Upper lobe of left lung (tissue), 4 donors: ENCODE measurements at regions not wholly inside any gene's neighbourhood (a gene's known extent, or its start where the extent isn't known, plus 50 kb on each side); places are given as distances from the start of the nearest gene placed in this dataset.
"Not testable (repeated sequence)": the region's sequence is repeated elsewhere in the genome, so short reads cannot be mapped to it uniquely, and the experiment has no call there.

Experiments used
- EP300 ChIP-seq, 4 donors: sonication (generic); formaldehyde crosslinking; IDR thresholded peaks; one replicate each; pipeline ENCODE4 v1.5.1; 2017; ENCODE audit warnings: antibody characterized with exemption in 4 of 4, control low read depth in 2 of 4
- POLR2A ChIP-seq, 4 donors: fragments of 450-650 bp; IDR thresholded peaks; one replicate each; pipeline ENCODE4 v1.5.1; 2016 to 2017; ENCODE audit warnings: antibody characterized with exemption in 4 of 4, mild to moderate bottlenecking in 2 of 4
- TF ChIP-seq, protein P1 (sequence below), 6 experiments: fragments of 450-650 bp in 4 of 6; fragments of 200-600 bp in 2 of 6; sonication (generic) in 2 of 6; IDR thresholded peaks; one replicate each; pipeline ENCODE4 v1.5.1; 2016 to 2019; ENCODE audit warnings: antibody characterized with exemption in 6 of 6

DNA sequence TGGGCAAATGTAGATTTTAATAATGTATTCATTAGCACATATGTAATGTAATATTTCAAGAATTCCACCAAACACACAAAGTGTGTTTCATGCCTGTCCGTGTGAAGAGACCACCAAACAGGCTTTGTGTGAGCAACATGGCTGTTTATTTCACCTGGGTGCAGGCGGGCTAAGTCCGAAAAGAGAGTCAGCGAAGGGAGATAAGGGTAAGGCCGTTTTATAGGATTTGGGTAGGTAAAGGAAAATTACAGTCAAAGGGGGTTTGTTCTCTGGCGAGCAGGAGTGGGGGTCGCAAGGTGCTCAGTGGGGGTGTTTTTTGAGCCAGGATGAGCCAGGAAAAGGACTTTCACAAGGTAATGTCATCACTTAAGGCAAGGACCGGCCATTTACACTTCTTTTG, 875.8 kb downstream of the TBL1XR1 start:
- not testable (repeated sequence) for TF ChIP-seq EP300, POLR2A (IDR thresholded peaks at IDR 0.05)
- TF ChIP-seq, protein P1, sequence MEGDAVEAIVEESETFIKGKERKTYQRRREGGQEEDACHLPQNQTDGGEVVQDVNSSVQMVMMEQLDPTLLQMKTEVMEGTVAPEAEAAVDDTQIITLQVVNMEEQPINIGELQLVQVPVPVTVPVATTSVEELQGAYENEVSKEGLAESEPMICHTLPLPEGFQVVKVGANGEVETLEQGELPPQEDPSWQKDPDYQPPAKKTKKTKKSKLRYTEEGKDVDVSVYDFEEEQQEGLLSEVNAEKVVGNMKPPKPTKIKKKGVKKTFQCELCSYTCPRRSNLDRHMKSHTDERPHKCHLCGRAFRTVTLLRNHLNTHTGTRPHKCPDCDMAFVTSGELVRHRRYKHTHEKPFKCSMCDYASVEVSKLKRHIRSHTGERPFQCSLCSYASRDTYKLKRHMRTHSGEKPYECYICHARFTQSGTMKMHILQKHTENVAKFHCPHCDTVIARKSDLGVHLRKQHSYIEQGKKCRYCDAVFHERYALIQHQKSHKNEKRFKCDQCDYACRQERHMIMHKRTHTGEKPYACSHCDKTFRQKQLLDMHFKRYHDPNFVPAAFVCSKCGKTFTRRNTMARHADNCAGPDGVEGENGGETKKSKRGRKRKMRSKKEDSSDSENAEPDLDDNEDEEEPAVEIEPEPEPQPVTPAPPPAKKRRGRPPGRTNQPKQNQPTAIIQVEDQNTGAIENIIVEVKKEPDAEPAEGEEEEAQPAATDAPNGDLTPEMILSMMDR (IDR thresholded peaks at IDR 0.05): not testable (repeated sequence)
